SH-SY5Y (cell line): ENCODE measurements at regions not wholly inside any gene's neighbourhood (a gene's known extent, or its start where the extent isn't known, plus 50 kb on each side); places are given as distances from the start of the nearest gene placed in this dataset.

Experiments
- GATA2 ChIP-seq: IDR thresholded peaks from 2 replicates; pipeline ENCODE4 v1.6.1; 2011; ENCODE audit warnings: mild to moderate bottlenecking, low read depth, low read length
- GATA3 ChIP-seq: IDR thresholded peaks from 2 replicates; pipeline ENCODE4 v1.6.1; 2011; ENCODE audit warnings: low read depth, mild to moderate bottlenecking, low read length, moderate library complexity

DNA sequence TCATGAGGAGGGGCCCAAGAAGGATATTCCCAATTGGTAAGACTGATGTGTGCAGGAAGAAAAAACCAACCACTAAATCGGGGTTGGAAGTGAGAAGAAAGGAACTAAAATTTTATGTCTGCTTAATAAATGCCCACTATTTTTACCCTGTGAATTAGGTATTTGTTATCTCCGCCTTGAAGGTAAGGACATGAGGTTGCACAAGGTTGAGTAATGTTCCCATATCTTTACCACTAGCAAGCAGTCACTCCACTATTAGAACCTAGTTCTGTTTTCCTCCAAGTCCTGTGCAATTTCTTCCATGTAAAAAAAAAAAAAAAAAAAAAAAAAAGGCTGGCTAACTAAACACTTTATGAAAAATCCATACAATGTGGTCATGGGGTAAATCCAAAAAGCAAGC lies 318.5 kb upstream of the SLCO3A1 start:
- TF ChIP-seq GATA3 (no peak), GATA2 (no peak)

DNA sequence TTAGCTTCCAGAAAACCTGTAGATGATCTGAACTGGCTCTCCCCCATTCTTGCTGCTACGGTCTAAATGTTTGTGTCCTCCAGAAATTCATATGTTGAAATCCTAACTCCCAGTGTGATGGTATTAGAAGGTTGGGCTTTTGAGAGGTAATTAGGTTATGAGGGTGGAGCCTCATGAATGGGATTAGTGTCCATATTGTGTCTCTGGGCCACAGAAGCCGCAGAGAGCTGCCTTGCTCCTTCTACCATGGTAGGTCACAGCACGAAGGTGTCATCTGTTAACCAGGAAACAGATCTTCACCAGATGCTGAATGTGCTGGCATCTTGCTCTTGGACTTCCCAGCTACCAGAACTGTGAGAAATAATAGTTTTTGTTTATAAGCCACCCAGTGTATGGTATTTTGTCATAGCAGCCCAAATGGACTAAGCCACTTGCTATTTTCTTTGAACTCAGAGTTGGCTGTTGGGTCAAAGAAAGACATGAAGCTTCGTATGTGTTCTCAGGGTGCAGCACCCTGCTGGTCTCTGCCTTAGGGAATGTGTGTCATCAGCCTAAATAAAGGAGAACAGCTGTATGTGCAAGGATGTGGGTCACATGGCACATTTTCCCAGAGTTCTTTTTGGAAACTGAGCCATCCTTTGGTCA lies 317.5 kb upstream of the SLCO3A1 start:
- TF ChIP-seq GATA3 (no peak), GATA2 (no peak)

DNA sequence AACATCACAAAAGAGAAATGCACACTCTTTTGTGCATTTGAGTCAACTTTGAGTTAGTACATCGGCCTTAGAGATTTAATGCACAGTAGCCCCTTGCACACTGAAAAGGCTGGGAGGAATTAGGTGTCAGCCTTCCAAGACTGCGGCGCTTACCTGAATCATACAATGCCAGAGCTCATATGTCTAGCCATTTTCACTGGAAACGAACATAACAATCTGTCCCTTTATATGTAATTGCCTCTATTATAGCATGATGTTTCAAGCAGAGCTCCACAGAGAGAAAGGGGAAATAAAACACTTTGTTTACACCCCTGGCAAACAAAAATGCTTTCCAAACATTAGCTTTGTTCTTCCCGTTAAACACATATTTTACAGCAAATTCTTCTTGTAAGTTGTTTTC lies 315.7 kb upstream of the SLCO3A1 start:
- TF ChIP-seq GATA2: no peak
- no peak for TF ChIP-seq GATA3

DNA sequence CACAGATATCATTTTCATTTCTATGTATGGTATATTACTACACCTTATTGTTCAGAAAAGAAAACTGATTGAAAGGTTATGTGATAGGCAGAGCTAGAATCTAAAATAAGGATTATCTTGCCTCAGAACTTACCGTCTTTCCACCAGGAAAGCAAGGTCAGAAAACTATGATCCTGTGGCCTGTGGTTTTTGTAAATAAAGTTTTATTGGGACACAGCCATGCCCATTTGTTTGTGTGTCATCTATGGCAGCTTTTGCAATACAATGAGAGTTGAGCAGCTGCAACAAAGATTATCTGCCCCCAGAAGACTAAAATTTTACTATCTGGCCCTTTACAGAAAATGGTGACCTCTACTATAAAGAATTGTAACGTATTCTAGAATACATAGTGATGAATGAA lies 314.7 kb upstream of the SLCO3A1 start:
- TF ChIP-seq GATA3 (no peak), GATA2 (no peak)

DNA sequence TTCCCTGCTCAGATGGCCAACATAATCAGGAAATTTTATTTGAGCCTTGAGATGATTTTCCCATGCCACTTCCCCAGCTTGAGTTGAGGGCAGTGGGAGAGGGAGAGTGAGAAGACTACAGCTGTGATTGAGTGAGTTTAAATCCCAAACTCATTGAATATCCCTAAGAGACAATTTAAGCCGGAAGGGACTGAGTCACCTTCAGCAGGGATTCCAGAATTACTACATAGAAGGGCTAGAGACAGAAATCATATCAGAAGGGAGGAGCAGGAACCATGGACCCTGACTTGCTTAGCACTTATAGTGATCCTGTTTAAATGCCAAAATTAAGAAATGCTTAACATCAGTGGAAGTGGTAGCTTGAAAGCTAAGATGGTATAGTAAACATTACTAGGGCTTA lies 312.2 kb upstream of the SLCO3A1 start:
- TF ChIP-seq GATA2 (no peak), GATA3 (no peak)

DNA sequence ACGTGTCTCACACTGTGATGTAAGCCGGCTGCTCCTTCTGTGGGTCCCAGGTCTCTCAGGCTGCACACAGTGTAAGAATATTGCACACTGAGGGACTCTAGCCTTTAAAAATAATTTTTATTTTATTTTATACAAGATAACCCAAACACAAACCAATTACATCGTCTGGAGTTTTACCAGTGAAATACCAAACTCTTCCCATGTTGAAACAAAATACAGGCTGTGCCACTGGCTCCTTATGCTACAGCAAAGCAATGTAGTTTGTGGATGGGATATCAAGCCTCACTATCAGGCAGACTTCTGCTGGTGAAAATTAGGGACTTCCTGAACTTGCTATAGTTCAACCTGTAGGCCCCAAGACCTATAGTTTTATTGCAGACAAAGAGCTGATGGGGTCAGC lies 311.3 kb upstream of the SLCO3A1 start:
- no peak for TF ChIP-seq GATA2
- TF ChIP-seq GATA3: no peak

DNA sequence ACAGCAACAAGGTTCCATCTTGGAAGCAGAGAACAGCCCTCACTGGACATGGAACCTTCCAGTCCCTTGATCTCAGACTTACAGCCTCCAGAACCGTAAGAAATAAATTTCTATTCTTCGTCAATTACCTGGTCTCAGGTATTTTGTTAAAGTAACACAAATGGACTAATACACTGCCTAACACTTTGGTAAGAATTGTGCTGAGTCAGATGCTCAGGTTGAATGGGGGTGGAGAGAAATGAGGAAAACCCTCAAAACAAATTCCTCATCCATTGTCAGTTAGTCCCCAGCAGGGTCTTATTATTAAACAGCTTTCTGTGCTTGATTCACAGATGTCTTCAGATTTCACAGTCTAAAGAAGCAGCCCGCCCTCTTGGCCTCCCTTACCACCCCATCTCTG lies 306.2 kb upstream of the SLCO3A1 start:
- TF ChIP-seq GATA2 (no peak), GATA3 (no peak)

DNA sequence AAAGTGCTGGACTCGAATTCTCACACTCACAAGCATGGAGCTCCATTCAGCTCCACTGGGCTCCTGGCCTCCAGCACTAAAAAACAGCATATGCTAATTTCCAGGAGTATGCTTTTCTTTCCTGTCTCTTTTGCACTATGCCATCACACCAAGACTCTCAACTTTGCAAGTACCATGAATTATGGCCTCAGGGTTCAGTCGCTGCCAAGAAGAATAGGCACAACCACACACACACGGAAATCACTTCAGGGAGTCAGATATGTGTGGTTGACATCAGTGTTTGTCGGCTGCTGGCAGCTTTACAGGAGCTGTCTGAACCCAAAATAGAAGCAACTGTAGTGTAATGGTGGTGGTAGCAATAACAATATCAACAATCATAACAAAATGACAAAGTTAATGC lies 305.0 kb upstream of the SLCO3A1 start:
- TF ChIP-seq GATA2: no peak
- TF ChIP-seq GATA3: no peak

DNA sequence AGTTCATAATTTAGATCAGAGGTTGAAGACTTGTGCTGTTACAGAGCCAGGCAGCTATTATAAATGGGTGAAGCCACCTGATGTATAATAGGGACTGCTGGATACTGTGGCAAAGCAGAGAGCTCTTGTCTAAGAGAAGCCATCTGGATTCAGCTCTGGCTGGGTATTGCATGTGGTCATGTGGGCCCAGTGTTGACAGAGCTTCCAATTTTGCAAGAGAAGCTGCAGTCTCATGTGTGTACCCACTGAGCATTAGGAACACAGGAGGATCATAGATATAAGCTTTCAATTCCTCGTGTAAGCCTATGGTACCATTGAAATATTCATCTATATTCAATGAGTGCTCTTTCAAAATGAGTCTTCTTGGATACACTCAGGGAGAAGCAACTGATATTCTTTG lies 303.9 kb upstream of the SLCO3A1 start:
- TF ChIP-seq GATA3 (no peak), GATA2 (no peak)

DNA sequence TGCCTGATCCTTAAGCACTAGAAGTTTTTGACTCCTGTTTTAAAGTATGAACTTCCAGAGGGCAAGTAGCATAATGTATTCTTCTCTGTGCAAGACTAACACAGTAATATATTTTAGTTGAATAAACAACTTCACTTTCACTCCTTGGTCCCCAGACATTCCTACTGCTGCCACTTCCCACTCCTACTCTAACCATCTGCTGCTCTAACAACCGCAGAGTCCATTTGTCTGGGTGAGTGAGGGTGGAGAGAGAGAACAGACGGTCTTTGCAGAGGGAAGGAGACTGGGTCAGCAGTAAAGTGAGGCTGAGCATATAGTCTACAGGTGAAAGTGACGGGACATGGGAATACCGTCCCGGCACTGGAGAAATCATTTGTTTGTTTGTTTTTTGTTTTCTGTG lies 301.0 kb upstream of the SLCO3A1 start:
- TF ChIP-seq GATA3: no peak
- no peak for TF ChIP-seq GATA2

DNA sequence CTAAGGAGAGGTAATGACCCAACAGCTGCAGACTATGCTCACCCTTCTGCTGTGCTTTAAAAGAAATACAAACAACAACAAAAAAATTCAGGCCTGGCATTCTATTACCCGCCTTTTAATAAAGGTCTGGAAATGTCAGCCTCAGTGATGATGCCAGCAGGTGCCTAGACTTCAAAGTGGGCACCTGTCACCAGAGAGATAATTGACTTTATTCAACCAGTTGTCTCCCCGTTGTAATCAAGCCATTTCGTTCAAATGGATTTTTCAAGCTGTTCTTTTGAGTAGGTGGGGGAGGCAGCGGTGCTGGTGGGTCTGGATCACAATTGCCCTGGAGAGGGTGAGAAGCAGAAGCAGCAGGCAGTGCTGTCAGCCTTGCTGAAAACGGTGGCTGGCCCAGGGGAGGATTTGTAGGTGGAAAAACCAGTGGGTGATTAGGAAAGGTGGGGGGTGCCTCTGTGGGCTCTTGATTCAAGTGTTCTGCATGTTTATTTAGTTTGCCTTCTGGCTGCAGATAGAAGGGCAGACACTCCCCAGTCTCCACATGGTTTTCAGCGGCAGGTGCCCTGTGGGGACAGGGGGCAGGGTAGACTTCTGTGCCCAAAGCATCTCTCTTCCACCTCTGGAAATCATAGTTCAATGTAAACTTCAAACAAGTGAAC lies 300.2 kb upstream of the SLCO3A1 start:
- no peak for TF ChIP-seq GATA3
- TF ChIP-seq GATA2: no peak

DNA sequence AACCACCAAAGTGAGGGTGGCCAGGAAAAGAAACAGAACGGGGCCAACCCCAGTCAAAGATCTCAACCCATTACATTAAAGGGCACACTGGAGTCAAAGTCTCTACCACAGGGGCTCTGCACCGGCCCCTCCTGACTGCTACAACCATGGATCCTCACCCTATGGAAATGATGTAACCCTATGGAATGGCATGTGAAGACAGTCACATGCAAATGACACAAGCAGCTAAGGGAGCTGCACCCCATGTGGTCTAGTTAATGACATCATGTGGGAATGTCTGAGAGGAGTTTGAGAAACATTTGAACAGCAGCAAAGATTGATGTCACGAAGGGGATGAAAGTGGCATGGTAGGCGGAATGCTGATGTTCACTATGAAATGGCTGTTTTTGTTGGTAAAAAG lies 298.2 kb upstream of the SLCO3A1 start:
- TF ChIP-seq GATA2: no peak

DNA sequence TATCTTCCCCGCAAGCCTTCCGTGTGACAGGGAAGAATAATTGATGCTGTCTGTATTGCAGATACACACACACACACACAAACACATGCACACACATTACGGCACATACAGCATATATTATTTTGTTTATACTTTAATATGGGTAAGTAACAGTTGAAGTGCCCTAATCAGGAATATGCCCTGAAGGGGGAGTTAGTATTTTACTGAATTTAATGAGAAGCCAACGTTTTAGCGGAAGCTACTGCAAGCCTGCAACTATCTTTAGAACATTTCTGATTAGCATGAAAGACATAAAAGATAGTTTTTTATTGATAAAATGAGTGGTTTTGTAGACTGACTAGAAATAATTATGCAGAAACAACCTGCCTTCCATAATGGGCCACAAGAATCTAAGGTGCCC lies 296.6 kb upstream of the SLCO3A1 start:
- TF ChIP-seq GATA3 (no peak), GATA2 (no peak)

DNA sequence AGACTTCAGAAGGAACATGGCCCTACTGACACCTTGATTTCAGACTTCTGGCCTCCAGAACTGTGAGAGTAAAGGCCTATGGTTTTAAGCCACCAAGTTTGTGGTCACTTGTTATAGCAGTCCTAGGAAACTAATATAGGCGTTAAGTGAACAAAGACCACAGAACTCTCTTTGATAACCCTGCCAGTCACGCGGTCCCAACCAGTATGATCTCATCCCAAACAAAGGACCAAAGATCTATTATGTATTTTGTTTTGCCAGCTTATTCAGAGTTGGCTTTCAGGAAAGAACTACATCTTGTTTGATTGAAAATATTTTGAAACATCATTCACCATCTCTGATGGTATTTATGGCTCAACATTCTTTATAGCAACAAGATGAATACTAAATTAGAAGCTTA lies 294.4 kb upstream of the SLCO3A1 start:
- TF ChIP-seq GATA2: no peak
- no peak for TF ChIP-seq GATA3

DNA sequence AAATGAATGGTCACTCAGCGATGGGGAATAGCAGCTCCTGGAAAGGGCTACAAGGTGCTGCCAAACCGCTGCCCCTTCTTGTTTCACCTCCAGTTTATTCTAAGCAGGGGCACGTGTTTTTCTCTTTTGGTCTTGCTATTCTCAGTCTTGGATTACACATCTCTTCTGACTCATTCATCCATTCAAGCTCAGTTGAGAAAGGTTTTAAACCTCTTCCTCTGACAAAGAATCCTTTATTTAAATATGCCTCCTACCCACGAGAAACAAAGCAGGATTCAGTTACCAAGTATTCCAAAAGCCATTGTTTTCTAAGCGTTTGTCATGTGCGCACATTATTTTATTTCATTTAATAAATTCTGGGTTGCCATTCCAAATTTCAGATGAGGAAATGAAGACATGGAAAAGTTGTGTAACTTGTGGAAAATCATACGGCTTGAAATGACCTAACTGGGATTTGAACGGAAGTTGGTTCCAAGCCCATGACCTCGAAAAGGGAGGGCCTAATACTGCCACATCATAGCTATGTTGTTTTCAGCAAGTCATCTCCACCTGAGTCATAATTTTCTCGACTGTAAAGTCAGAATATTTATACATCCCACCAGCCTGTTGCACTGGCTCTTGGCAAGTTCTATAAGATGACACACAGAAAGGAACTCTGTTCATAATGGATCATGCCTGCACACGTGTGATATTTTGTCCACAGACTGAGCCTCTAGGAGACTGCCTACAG lies 292.0 kb upstream of the SLCO3A1 start:
- no peak for TF ChIP-seq GATA2
- no peak for TF ChIP-seq GATA3
